ENCODE measurements at regions not wholly inside any gene's neighbourhood (a gene's known extent, or its start where the extent isn't known, plus 50 kb on each side); places are given as distances from the start of the nearest gene placed in this dataset.

- DNase-seq (ENCODE audit: low read depth in 2 of 2): no peak
These were observed 514.3 kb upstream of the ADARB2 start for GRCh38 chr10:2251631-2252030.

GRCh38 chr10:2246747-2247146 is 509.4 kb upstream of the ADARB2 start:
- DNase-seq (ENCODE audit: low read depth in 2 of 2): no peak

GRCh38 chr10:2245580-2245979 is 508.3 kb upstream of the ADARB2 start:
- no peak for DNase-seq (ENCODE audit: low read depth in 2 of 2)

- no peak for DNase-seq (ENCODE audit: low read depth in 2 of 2)
These were observed 507.1 kb upstream of the ADARB2 start for GRCh38 chr10:2244471-2244870.

GRCh38 chr10:2236876-2237275 is 499.6 kb upstream of the ADARB2 start:
- DNase-seq (ENCODE audit: low read depth in 2 of 2): no peak

- DNase-seq (ENCODE audit: low read depth in 2 of 2): no peak
These were observed 495.2 kb upstream of the ADARB2 start for GRCh38 chr10:2232479-2232878.

GRCh38 chr10:2230478-2230877 is 493.2 kb upstream of the ADARB2 start:
- no peak for DNase-seq (ENCODE audit: low read depth in 2 of 2)

- DNase-seq (ENCODE audit: low read depth in 2 of 2): no peak
These were observed 491.1 kb upstream of the ADARB2 start for GRCh38 chr10:2228320-2228901.

GRCh38 chr10:2225609-2226008 is 488.3 kb upstream of the ADARB2 start:
- DNase-seq (ENCODE audit: low read depth in 2 of 2): no peak

GRCh38 chr10:2223548-2224320 is 486.4 kb upstream of the ADARB2 start:
- no peak for DNase-seq (ENCODE audit: low read depth in 2 of 2)

GRCh38 chr10:2222631-2223030 is 485.3 kb upstream of the ADARB2 start:
- DNase-seq (ENCODE audit: low read depth in 2 of 2): no peak

- DNase-seq (ENCODE audit: low read depth in 2 of 2): no peak
These were observed 477.5 kb upstream of the ADARB2 start for GRCh38 chr10:2214805-2215204.

- DNase-seq (ENCODE audit: low read depth in 2 of 2): no peak
These were observed 476.8 kb upstream of the ADARB2 start for GRCh38 chr10:2214092-2214491.

GRCh38 chr10:2212244-2212834 is 475.0 kb upstream of the ADARB2 start:
- no peak for DNase-seq (ENCODE audit: low read depth in 2 of 2)

- no peak for DNase-seq (ENCODE audit: low read depth in 2 of 2)
These were observed 472.8 kb upstream of the ADARB2 start for GRCh38 chr10:2210088-2210487.

- DNase-seq (ENCODE audit: low read depth in 2 of 2): no peak
These were observed 470.8 kb upstream of the ADARB2 start for GRCh38 chr10:2208106-2208505.

GRCh38 chr10:2207246-2207922 is 470.1 kb upstream of the ADARB2 start:
- DNase-seq (ENCODE audit: low read depth in 2 of 2): no peak

- DNase-seq (ENCODE audit: low read depth in 2 of 2): no peak
These were observed 468.1 kb upstream of the ADARB2 start for GRCh38 chr10:2205406-2205805.

GRCh38 chr10:2202401-2202800 is 465.1 kb upstream of the ADARB2 start:
- no peak for DNase-seq (ENCODE audit: low read depth in 2 of 2)

- DNase-seq (ENCODE audit: low read depth in 2 of 2): no peak
These were observed 464.3 kb upstream of the ADARB2 start for GRCh38 chr10:2201534-2202099.

- no peak for DNase-seq (ENCODE audit: low read depth in 2 of 2)
These were observed 460.3 kb upstream of the ADARB2 start for GRCh38 chr10:2197663-2198062.

GRCh38 chr10:2196272-2196671 is 458.9 kb upstream of the ADARB2 start:
- DNase-seq (ENCODE audit: low read depth in 2 of 2): no peak
